OCI-LY7 (cell line): ENCODE measurements at regions not wholly inside any gene's neighbourhood (a gene's known extent, or its start where the extent isn't known, plus 50 kb on each side); places are given as distances from the start of the nearest gene placed in this dataset.
"Not testable (repeated sequence)": the region's sequence is repeated elsewhere in the genome, so short reads cannot be mapped to it uniquely, and the experiment has no call there.

Experiments used
- CTCF ChIP-seq: fragments of 200-600 bp; sonication (generic); conservative IDR thresholded peaks from 2 replicates; pipeline ENCODE4 v1.5.1; 2014; ENCODE audit warnings: mild to moderate bottlenecking, antibody characterized with exemption, low read length, moderate library complexity, mixed read lengths
- EZH2phosphoT487 ChIP-seq: fragments of 200-600 bp; sonication (generic); IDR thresholded peaks from 2 replicates; pipeline ENCODE4 v1.6.1; 2018; ENCODE audit warnings: low read depth, borderline replicate concordance, mild to moderate bottlenecking, mixed run types, antibody characterized with exemption, low read length, moderate library complexity, mixed read lengths

DNA sequence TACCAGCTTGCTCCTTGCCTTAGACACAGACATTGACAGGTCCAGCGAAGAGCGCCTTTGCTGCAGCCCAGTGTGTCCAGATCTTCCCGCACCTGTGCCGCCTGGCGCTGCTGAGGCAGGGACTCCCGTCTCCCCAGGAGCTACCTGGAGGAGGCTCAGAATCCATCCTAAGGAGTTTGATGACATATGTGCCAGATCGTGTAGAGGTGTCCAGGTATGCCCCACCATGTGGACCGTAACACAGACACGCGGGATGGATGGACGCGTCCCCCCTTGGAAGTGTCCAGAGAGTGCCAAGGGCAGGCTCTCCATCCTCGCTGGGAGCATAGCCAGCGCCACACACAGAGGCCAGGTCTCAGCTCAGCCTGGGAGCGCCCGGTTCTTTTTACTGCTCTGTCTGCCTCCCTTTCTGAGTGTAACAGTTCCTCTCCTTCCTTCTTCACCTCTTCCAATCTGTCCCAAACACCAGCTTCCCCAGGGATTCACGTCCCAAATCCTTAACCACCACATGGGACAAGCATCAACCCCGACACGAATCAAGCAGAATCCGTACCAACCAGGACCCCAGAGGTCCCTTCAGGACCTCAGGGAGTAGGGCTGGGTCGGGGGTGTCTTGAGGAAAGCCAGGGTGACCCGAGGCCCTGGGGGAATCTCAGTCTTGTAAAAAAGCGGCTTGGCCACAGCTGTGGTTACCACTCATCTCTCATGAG lies 126.7 kb downstream of the GOLGA8T start:
- TF ChIP-seq CTCF, EZH2phosphoT487: not testable (repeated sequence)
